SK-N-SH (cell line): ENCODE measurements at regions not wholly inside any gene's neighbourhood (a gene's known extent, or its start where the extent isn't known, plus 50 kb on each side); places are given as distances from the start of the nearest gene placed in this dataset.

ENCODE experiments used
- CTCF ChIP-seq: fragments of 200-600 bp; sonication (generic); IDR thresholded peaks from 2 replicates; pipeline ENCODE4 v1.6.1; 2017; ENCODE audit warnings: antibody characterized with exemption, mild to moderate bottlenecking, moderate library complexity
- ELF1 ChIP-seq: IDR thresholded peaks from 2 replicates; pipeline ENCODE4 v1.4.0; 2012
- EP300 ChIP-seq, 2 experiments: IDR thresholded peaks; 2 replicates each; pipeline versions ENCODE4 v1.4.0 to v1.6.1; 2012; ENCODE audit warnings: borderline replicate concordance in 1 of 2, low read depth in 1 of 2, low read length in 1 of 2
- FOXM1 ChIP-seq: IDR thresholded peaks from 2 replicates; pipeline ENCODE4 v1.4.0; 2012; ENCODE audit warnings: low read depth, mild to moderate bottlenecking
- JUND ChIP-seq: IDR thresholded peaks from 2 replicates; pipeline ENCODE4 v1.4.0; 2012
- MAX ChIP-seq: IDR thresholded peaks from 2 replicates; pipeline ENCODE4 v1.4.0; 2012; ENCODE audit warnings: low read depth
- POLR2AphosphoS5 ChIP-seq: IDR thresholded peaks from 2 replicates; pipeline ENCODE4 v1.6.1; 2012; ENCODE audit warnings: low read depth, low read length
- RAD21 ChIP-seq: IDR thresholded peaks from 2 replicates; pipeline ENCODE4 v1.6.1; 2012; ENCODE audit warnings: mild to moderate bottlenecking, low read length
- YY1 ChIP-seq: IDR thresholded peaks from 2 replicates; pipeline ENCODE4 v1.4.0; 2012; ENCODE audit warnings: low read depth, mild to moderate bottlenecking
- ZBTB33 ChIP-seq: IDR thresholded peaks from 2 replicates; pipeline ENCODE4 v1.4.0; 2012; ENCODE audit warnings: low read depth, borderline replicate concordance

- TF ChIP-seq JUND (no peak), CTCF (no peak), RAD21 (no peak), FOXM1 (no peak), POLR2AphosphoS5 (no peak), YY1 (no peak), MAX (no peak), EP300 (IDR thresholded peaks at IDR 0.05; ENCODE audit: borderline replicate concordance in 1 of 2, low read depth in 1 of 2, low read length in 1 of 2) (no peak), ZBTB33 (no peak), ELF1 (no peak)
Measured at GRCh38 chr3:31103623-31104180, 209.2 kb upstream of the GADL1 start.
